HUES48 (cell line): ENCODE measurements at regions not wholly inside any gene's neighbourhood (a gene's known extent, or its start where the extent isn't known, plus 50 kb on each side); places are given as distances from the start of the nearest gene placed in this dataset.

Source experiments
- H3K27ac ChIP-seq: one replicate; pipeline ENCODE4 v1.7.0; 2013; ENCODE audit warnings: low read depth, low read length, inconsistent platforms
- H3K27me3 ChIP-seq: 2 replicates; pipeline ENCODE4 v1.6.1; 2013; ENCODE audit warnings: mild to moderate bottlenecking, low read length; ENCODE audit not compliant: control insufficient read depth, insufficient read depth
- H3K36me3 ChIP-seq: 2 replicates; pipeline ENCODE4 v1.6.1; 2013; ENCODE audit warnings: low read length; ENCODE audit not compliant: control insufficient read depth, insufficient read depth
- H3K4me1 ChIP-seq: 2 replicates; pipeline ENCODE4 v1.6.1; 2013; ENCODE audit warnings: mild to moderate bottlenecking, low read length; ENCODE audit not compliant: control insufficient read depth, insufficient read depth
- H3K4me3 ChIP-seq: 2 replicates; pipeline ENCODE4 v1.5.1; 2013; ENCODE audit warnings: mild to moderate bottlenecking, low read depth, low read length
- H3K9ac ChIP-seq: 2 replicates; pipeline ENCODE4 v1.6.1; 2013; ENCODE audit warnings: mild to moderate bottlenecking, low read depth, low read length, moderate library complexity
- H3K9me3 ChIP-seq: 2 replicates; pipeline ENCODE4 v1.6.1; 2013; ENCODE audit warnings: low read length; ENCODE audit not compliant: control insufficient read depth, insufficient read depth

DNA sequence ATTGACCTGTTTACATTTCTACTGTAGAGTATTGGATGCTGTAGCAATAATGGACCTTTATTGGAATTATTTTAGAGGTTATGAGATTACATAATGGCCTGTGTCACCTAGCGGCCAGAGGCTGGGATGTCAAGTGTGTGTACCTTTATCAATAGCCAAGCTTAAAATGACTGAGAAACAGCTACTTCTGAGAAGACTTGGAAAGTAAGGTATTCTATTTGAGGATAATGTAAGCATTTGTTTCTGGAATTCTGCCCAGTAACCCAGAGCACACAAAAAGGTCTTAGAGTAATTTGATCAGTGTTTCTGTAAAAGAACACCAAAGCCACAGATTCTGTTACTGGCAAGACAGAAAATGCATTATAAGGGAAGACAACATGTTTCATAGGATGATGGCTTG lies 116.8 kb downstream of the MACIR start:
- H3K9me3 ChIP-seq, result no peaks in the 10 kb centered on the region
- no peak overlapping the region for H3K27ac ChIP-seq
- H3K4me1 ChIP-seq, result no peaks in the 10 kb centered on the region
- H3K9ac ChIP-seq, result no peak overlapping the region
- H3K27me3 ChIP-seq, result no peaks in the 10 kb centered on the region
- H3K4me3 ChIP-seq, result no peak overlapping the region
- H3K36me3 ChIP-seq, result no peaks in the 10 kb centered on the region

DNA sequence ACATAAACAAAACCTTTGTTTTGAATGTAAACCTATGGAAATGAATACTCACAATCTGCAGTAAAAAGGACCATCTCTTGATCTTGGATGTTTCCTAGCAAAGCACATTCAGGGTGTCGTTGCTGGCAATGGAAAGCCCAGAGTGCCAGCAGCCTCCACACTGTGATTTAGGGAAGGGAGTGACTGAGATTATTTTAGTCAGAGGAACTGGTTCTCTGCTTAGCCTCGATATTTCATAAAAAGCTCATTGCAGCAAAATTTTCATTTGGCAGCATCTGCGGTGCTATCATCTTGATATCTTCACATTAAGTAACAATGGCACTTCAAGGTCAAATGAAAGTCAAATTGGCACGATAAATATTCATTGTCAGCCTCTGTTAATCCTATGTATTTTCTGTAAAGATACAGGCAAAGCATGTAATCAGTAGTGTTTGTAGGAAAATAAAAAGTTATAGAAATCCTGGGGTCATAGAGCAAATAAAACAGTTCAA lies 116.0 kb downstream of the MACIR start:
- Histone ChIP-seq H3K4me1 (no peaks in the 10 kb centered on the region), H3K4me3 (no peak overlapping the region), H3K27ac (no peak overlapping the region), H3K27me3 (no peaks in the 10 kb centered on the region), H3K9me3 (no peaks in the 10 kb centered on the region), H3K36me3 (no peaks in the 10 kb centered on the region), H3K9ac (no peak overlapping the region)

DNA sequence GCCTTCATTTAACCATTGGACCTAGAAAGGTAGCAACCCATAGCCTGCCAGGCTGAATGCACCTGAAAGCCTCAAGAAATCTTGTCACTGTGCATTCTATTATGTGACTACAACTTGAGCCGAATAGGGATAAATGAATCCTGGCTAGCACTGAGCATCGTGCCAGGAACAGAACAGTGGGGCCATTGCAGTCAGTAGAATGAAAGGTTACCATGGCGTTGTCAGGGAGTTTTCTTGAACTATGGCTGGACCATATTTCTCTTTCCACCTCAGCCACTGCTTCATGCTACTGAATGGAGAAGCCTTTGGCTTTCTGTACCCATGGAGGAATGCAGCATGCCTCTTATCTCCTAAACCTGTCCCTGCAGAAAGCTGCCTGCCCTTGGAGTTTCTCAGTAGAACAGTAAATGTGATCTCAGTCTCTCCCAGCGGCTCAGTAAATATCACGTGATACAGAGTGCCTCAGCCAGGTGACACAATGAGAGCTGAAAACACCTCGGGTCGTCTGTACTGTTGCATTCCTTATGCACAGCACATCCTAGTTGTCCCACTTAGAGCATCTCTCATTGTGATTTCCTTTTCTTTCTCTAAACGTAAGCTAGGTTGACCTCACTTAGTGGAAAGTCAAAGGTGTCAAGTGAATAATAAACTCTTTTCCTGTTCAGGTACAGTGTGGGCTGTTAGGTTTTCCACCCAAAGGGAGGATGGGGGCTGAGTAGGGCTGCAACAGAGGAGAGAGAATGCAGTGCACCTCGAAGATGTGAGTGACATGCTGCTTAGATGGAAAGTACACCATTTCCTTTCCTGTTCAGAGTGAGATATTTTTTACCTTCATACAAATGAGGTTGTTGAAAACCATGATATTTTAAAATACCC lies 115.3 kb downstream of the MACIR start:
- Histone ChIP-seq H3K36me3 (no peaks in the 10 kb centered on the region), H3K4me1 (peaks cover 4% of the 10 kb centered on the region; the same call in 1 of the 2 replicates), H3K27ac (no peak overlapping the region), H3K4me3 (no peak overlapping the region), H3K9me3 (no peaks in the 10 kb centered on the region), H3K27me3 (no peaks in the 10 kb centered on the region), H3K9ac (no peak overlapping the region)

DNA sequence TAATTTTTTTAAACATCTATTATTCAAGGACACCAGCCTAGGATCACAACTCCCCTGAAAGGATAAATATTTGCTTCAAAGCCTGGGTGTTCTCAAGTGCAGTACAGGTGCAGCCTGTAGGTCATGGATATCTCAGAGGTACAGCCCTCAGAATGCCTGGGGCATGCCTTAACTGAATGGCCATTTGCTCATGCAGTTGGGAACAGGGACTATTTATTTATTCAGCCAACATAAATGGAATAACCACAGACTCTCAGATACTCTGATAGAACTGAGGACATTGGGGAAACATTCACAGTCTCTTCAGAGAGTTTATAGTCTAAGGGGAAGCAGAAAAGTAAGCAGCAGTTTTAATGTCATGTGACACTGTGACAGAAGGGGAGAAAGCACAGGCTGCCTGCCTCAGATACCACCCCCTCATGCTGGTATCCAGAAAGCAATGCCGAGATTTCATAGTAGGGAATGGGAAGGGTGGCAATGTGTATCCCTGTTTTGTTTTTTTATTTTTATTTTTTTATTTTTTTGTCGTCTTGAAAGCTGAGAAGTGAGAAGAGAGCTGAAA lies 112.6 kb downstream of the MACIR start:
- H3K27me3 ChIP-seq, result no peaks in the 10 kb centered on the region
- H3K36me3 ChIP-seq, result no peaks in the 10 kb centered on the region
- H3K9ac ChIP-seq, result no peak overlapping the region
- H3K4me3 ChIP-seq, result no peak overlapping the region
- no peak overlapping the region for H3K27ac ChIP-seq
- H3K9me3 ChIP-seq, result no peaks in the 10 kb centered on the region
- peaks cover 4% of the 10 kb centered on the region; the same call in 1 of the 2 replicates for H3K4me1 ChIP-seq

DNA sequence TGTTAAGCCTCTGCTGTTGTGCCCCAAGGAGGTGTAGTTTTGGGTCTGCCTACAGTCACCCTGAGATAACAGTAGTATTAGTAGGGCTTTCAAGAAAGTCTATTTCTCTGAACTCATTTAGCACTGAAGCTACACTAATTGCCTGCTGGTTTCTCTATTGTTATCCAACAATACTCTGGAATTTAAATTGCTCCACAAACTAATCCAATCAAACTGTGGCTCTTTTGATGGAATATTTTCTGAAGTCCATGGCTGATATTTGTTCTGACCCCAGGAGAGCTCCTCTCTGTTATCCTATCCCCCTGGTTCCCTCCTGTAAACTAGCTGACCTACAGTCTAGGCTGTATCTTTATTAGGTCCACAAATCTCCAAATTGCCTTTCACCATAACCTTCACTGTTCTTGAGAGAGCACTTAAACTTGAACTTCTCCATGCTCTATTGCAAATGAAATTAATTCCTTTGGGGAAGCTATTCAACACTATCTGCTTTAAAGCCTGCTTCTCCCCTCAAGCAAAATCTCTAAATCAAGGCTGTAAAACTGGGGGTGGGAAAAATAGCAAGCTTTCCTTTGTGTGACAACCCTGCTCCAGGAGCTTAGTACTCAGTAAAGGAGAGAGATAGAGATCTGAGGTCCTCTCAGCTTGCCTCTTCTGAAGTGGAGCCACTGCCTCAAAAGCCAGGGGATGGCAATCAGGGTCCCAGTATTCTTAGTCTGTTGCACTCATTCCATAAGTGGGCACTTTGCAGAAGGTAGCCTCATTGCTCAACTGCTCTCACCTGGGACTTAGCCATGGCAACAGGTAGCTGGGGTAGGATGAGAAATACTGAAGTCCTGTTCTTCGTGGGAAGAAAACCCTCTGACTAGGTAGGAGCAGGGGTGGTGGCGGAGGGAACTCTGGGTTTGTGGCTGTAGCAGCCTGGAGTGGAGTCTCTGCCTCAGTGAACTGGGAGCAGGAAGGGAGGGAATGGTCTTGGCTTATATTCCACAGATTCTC lies 110.9 kb downstream of the MACIR start:
- Histone ChIP-seq H3K4me1 (peaks cover 4% of the 10 kb centered on the region; the same call in 1 of the 2 replicates), H3K9ac (no peak overlapping the region), H3K36me3 (no peaks in the 10 kb centered on the region), H3K9me3 (no peaks in the 10 kb centered on the region), H3K27ac (no peak overlapping the region), H3K27me3 (no peaks in the 10 kb centered on the region), H3K4me3 (no peak overlapping the region)

DNA sequence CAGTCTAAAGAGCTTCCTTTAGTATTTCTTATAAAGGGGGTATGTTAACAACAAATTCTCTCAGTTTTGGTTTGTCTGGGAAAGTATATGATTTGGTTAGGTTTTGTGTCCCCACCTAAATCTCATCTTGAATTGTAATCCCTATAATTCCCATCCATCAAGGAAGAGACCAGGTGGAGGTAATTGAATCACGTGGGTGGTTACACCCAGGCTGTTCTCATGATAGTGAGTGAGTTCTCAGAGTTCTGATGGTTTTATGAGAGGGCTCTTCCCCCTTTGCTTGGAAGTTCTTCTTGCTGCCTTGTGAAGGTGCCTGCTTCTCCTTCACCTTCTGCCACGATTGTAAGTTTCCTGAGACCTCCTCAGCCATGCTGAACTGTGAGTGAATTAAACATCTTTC lies 109.1 kb downstream of the MACIR start:
- H3K4me3 ChIP-seq, result no peak overlapping the region
- no peak overlapping the region for H3K27ac ChIP-seq
- no peaks in the 10 kb centered on the region for H3K36me3 ChIP-seq
- H3K27me3 ChIP-seq, result no peaks in the 10 kb centered on the region
- no peaks in the 10 kb centered on the region for H3K9me3 ChIP-seq
- H3K9ac ChIP-seq, result no peak overlapping the region
- H3K4me1 ChIP-seq, result peaks cover 4% of the 10 kb centered on the region; the same call in 1 of the 2 replicates

DNA sequence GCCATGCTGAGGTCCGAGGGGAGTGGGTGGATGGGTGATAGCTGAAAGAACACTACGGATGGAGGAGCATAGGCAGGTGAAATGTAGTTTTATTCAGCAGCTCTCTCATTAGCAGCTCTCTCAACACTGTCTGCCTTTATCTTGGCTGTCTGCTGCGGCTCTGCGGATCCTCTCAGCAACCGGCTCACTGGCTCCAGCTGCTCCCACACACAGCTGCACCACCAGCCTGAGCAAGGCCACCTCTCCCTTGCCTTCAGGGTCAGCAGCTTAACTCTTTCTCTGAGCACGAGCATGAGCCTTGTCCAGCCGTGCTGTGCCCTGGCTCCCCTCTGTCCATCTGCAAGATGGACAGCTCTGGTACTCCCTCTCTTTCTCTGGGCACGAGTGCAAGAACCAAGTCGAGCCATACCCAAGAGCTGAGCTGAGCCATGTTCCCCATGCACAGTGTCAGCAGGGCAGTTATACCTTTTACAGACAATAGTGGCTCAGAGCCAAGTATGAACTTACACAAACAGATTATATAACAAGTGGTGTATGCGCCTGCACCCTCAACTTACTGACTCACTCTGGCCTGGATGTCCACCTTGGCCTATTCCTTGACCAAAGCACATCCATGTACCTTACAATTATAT lies 108.5 kb downstream of the MACIR start:
- Histone ChIP-seq H3K36me3 (no peaks in the 10 kb centered on the region), H3K27ac (no peak overlapping the region), H3K4me1 (peaks cover 4% of the 10 kb centered on the region; the same call in 1 of the 2 replicates), H3K4me3 (no peak overlapping the region), H3K9ac (no peak overlapping the region), H3K9me3 (no peaks in the 10 kb centered on the region), H3K27me3 (no peaks in the 10 kb centered on the region)

DNA sequence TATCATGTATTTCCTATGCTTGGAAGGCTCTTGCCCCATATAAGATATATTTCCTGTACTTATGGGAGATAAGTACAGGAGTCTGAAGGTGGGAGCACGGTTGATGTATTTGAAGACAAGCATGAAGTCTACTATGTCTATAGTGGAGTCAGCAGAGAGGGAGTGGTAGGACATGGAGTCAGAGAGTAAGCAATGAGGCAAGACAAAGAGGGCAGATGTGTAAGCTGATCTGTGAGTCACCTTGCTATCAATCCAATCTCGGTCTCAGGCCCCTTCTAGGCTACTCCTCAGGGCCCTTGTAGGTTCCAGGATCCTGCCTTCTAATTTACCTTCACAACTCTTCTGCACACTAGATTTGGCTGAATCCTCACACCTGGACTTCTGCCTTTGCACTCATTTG lies 105.5 kb downstream of the MACIR start:
- H3K36me3 ChIP-seq, result no peaks in the 10 kb centered on the region
- no peaks in the 10 kb centered on the region for H3K27me3 ChIP-seq

DNA sequence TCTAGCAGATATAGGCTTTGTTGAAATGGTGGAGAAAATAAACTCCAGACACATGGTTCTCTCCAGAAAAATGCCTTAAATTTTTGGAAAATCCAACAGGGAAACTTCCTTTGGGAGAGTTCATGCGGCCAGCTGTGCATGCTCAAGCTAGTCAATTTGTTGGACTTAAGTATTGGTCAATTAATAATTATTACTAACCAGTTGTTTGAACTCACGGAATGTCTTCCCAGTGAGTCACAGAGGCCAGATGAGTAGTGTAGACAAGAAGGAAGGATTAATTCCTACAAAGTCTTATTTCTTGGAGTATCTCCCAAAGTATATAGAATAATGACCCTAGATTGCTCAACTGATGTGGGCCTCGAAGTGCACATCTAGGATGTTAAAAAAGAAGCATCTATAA lies 103.6 kb downstream of the MACIR start:
- H3K27ac ChIP-seq, result no peak overlapping the region
- H3K27me3 ChIP-seq, result no peaks in the 10 kb centered on the region
- no peaks in the 10 kb centered on the region for H3K9me3 ChIP-seq
- no peak overlapping the region for H3K4me3 ChIP-seq
- H3K9ac ChIP-seq, result no peak overlapping the region
- H3K36me3 ChIP-seq, result no peaks in the 10 kb centered on the region
- no peaks in the 10 kb centered on the region for H3K4me1 ChIP-seq

More for the DNA sequence above, 105.5 kb downstream of the MACIR start:
- Histone ChIP-seq H3K9me3 (no peaks in the 10 kb centered on the region), H3K4me1 (peaks cover under 1% of the 10 kb centered on the region; the same call in 1 of the 2 replicates), H3K4me3 (no peak overlapping the region), H3K27ac (no peak overlapping the region), H3K9ac (no peak overlapping the region)

DNA sequence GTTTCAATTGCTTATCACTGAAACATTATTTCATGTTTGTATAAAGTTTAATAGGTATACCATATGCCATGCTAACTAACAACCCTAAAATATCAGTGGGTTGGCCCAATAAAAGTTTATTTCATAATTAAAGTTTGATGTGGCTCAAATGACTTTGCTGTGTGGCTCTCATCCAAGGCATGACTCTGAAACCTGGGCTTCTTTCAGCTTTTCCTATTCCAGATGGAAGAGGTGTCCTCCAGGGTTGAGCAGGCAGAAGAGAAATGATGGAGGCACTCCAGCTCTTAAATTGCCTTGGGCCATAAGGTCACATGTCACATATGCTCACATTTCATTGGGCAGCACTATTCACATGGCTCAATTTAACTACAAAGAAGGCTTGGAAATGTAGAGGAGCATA lies 101.9 kb downstream of the MACIR start:
- Histone ChIP-seq H3K9me3 (no peaks in the 10 kb centered on the region), H3K4me1 (no peaks in the 10 kb centered on the region), H3K36me3 (no peaks in the 10 kb centered on the region), H3K4me3 (no peak overlapping the region), H3K27me3 (no peaks in the 10 kb centered on the region), H3K9ac (no peak overlapping the region), H3K27ac (no peak overlapping the region)
